ENCODE measurements at regions not wholly inside any gene's neighbourhood (a gene's known extent, or its start where the extent isn't known, plus 50 kb on each side); places are given as distances from the start of the nearest gene placed in this dataset.
"Not testable (repeated sequence)": the region's sequence is repeated elsewhere in the genome, so short reads cannot be mapped to it uniquely, and the experiment has no call there.

DNA sequence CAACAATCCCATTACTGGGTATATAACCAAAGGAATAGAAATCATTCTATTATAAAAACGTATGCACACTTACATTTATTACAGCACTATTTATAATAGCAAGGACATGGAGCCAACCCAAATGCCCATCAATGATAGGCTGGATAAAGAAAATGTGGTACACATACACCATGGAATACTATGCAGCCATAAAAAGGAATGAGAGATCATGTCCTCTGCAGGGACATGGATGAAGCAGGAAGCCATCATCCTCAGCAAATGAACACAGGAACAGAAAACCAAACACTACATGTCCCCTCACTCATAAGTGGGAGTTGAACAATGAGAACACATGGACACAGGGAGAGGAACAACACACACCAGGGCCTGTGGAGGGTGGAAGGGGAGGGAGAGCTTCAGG, 157.4 kb upstream of the C11orf58 start:
- intact Hi-C loops (cut with micrococcal nuclease); DNase-seq; H3K4me1 Mint-ChIP-seq; H3K9me3 Mint-ChIP-seq; H3K4me3 Mint-ChIP-seq; H3K27me3 ChIP-seq (ENCODE audit: control insufficient read depth in 2 of 2, insufficient read depth in 2 of 2, low read length in 2 of 2); H3K27ac Mint-ChIP-seq; H3K36me3 Mint-ChIP-seq; H3K27ac ChIP-seq (ENCODE audit: low read depth, low read length); H3K4me3 ChIP-seq (ENCODE audit: low read length); CTCF ChIA-PET; ATAC-seq; POLR2A ChIA-PET; H3K9me3 ChIP-seq (ENCODE audit: control insufficient read depth in 2 of 3, low read length in 3 of 3); H3K36me3 ChIP-seq (ENCODE audit: control insufficient read depth in 2 of 3, insufficient read depth in 3 of 3, low read length in 3 of 3); H3K4me1 ChIP-seq (ENCODE audit: control insufficient read depth in 2 of 2, insufficient read depth in 2 of 2, low read length in 2 of 2): not testable (repeated sequence)
- peaks cover 0 to 34% (median 0%) of the 10 kb centered on the region in 5 donors for H3K27me3 Mint-ChIP-seq

- Mint-ChIP-seq H3K4me3 (no peak overlapping the region), H3K27ac (no peak overlapping the region), H3K9me3 (peaks cover 0 to 4% (median 0%) of the 10 kb centered on the region in 11 donors), H3K36me3 (no peaks in the 10 kb centered on the region), H3K27me3 (peaks cover 0 to 28% (median 3%) of the 10 kb centered on the region in 5 donors), H3K4me1 (no peaks in the 10 kb centered on the region)
- intact Hi-C loops (cut with micrococcal nuclease) = no loop called here
- no peaks in the 10 kb centered on the region for H3K9me3 ChIP-seq (ENCODE audit: control insufficient read depth in 2 of 3, low read length in 3 of 3)
- POLR2A ChIA-PET = no interaction called here
- H3K27ac ChIP-seq (ENCODE audit: low read depth, low read length) = no peak overlapping the region
- no peaks in the 10 kb centered on the region for H3K4me1 ChIP-seq (ENCODE audit: control insufficient read depth in 2 of 2, insufficient read depth in 2 of 2, low read length in 2 of 2)
- DNase-seq (no peak), ATAC-seq (no peak)
- no peak overlapping the region for H3K4me3 ChIP-seq (ENCODE audit: low read length)
- CTCF ChIA-PET = no interaction called here
- no peaks in the 10 kb centered on the region for H3K27me3 ChIP-seq (ENCODE audit: control insufficient read depth in 2 of 2, insufficient read depth in 2 of 2, low read length in 2 of 2)
- H3K36me3 ChIP-seq (ENCODE audit: control insufficient read depth in 2 of 3, insufficient read depth in 3 of 3, low read length in 3 of 3) = no peaks in the 10 kb centered on the region
These were observed 161.0 kb upstream of the C11orf58 start for GRCh38 chr11:16577490-16577889.

- H3K36me3 Mint-ChIP-seq; DNase-seq; intact Hi-C loops (cut with micrococcal nuclease); H3K4me1 Mint-ChIP-seq; H3K4me1 ChIP-seq (ENCODE audit: control insufficient read depth in 2 of 2, insufficient read depth in 2 of 2, low read length in 2 of 2); H3K36me3 ChIP-seq (ENCODE audit: control insufficient read depth in 2 of 3, insufficient read depth in 3 of 3, low read length in 3 of 3); H3K4me3 Mint-ChIP-seq; H3K4me3 ChIP-seq (ENCODE audit: low read length); ATAC-seq; POLR2A ChIA-PET; H3K27ac ChIP-seq (ENCODE audit: low read depth, low read length); CTCF ChIA-PET; H3K27ac Mint-ChIP-seq; H3K9me3 Mint-ChIP-seq; H3K9me3 ChIP-seq (ENCODE audit: control insufficient read depth in 2 of 3, low read length in 3 of 3); H3K27me3 ChIP-seq (ENCODE audit: control insufficient read depth in 2 of 2, insufficient read depth in 2 of 2, low read length in 2 of 2): not testable (repeated sequence)
- H3K27me3 Mint-ChIP-seq = peaks cover 0 to 23% (median 3%) of the 10 kb centered on the region in 5 donors
These were observed 163.6 kb upstream of the C11orf58 start for GRCh38 chr11:16574889-16575288.

DNA sequence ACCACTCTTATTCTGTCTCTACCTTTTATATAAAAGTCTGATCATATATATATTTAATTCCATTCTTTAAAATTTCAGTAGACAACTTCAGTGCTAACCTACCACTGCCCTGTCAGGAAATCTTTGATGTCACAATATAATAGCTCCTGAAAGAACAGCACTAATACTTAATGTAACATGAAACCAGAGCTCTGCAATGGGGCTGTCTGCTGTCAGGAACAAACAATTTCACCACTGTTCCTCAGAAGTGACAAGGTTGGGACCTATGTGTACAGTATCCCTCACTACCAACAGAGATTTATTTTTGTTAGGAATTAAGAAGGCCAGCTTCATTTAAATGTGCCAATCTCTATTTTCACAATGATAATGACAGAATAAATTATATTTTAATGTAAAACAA, 165.5 kb upstream of the C11orf58 start:
- intact Hi-C loops (cut with micrococcal nuclease) = no loop called here
- CTCF ChIA-PET = no interaction called here

DNA sequence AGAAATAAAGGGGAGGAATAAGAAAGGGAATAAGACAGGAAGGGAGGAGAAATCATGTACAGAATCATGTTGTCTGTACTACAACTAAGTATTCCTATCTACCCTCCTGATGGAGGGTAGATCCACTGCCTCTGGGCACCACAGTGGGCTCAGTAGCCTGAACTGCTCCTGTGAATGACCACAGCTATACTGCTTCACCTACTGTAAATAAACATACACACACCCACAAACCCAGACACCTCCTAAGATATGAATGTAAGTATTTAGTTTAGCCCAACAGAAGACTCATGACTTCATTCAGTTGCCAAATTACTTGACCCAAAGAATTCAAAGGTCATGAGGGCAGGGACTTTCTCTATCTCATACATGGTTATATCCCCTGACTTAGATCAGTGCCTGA, 177.3 kb upstream of the C11orf58 start:
- CTCF ChIA-PET = no interaction called here
- Mint-ChIP-seq H3K27ac (no peak overlapping the region), H3K9me3 (peaks cover 0 to 8% (median 0%) of the 10 kb centered on the region in 11 donors)

More for the DNA sequence above, 165.5 kb upstream of the C11orf58 start:
- H3K4me3 Mint-ChIP-seq = no peak overlapping the region
- Histone ChIP-seq H3K27ac (ENCODE audit: low read depth, low read length) (no peak overlapping the region), H3K4me1 (ENCODE audit: control insufficient read depth in 2 of 2, insufficient read depth in 2 of 2, low read length in 2 of 2) (no peaks in the 10 kb centered on the region), H3K36me3 (ENCODE audit: control insufficient read depth in 2 of 3, insufficient read depth in 3 of 3, low read length in 3 of 3) (no peaks in the 10 kb centered on the region), H3K4me3 (ENCODE audit: low read length) (no peak overlapping the region), H3K9me3 (ENCODE audit: control insufficient read depth in 2 of 3, low read length in 3 of 3) (no peaks in the 10 kb centered on the region), H3K27me3 (ENCODE audit: control insufficient read depth in 2 of 2, insufficient read depth in 2 of 2, low read length in 2 of 2) (no peaks in the 10 kb centered on the region)
- POLR2A ChIA-PET = no interaction called here
- no peak for DNase-seq
- no peak for ATAC-seq
- no peaks in the 10 kb centered on the region for H3K36me3 Mint-ChIP-seq
- peaks cover 0 to 3% (median 0%) of the 10 kb centered on the region in 11 donors for H3K9me3 Mint-ChIP-seq
- H3K27me3 Mint-ChIP-seq = peaks cover 0 to 18% (median 3%) of the 10 kb centered on the region in 5 donors
- no peak overlapping the region for H3K27ac Mint-ChIP-seq
- H3K4me1 Mint-ChIP-seq = no peaks in the 10 kb centered on the region

DNA sequence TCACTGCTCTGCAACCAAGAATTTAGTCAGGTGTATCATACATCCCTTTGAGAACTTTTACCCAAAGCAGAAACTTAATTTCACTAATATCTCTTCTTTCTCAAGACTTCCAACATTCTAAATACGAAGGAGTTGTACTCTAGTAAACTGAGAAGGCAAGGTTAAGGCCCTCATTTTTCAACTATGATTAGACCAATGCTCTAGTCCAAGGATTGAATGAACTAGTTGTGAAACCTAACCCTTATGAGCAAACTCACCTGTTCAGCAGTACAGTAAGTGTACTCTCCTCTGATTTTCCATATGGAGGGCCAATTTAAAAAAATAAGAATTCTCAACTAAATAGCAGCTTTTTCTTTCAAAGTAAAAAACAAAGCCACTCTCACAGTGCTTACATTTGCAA, 180.0 kb upstream of the C11orf58 start:
- DNase-seq (no peak), ATAC-seq (no peak)
- Mint-ChIP-seq H3K4me1 (no peaks in the 10 kb centered on the region), H3K36me3 (no peaks in the 10 kb centered on the region), H3K27me3 (peaks cover 0 to 10% (median 6%) of the 10 kb centered on the region in 5 donors), H3K27ac (no peak overlapping the region), H3K4me3 (no peak overlapping the region), H3K9me3 (peaks cover 0 to 8% (median 0%) of the 10 kb centered on the region in 11 donors)
- Histone ChIP-seq H3K9me3 (ENCODE audit: control insufficient read depth in 2 of 3, low read length in 3 of 3) (no peaks in the 10 kb centered on the region), H3K4me3 (ENCODE audit: low read length) (no peak overlapping the region), H3K4me1 (ENCODE audit: control insufficient read depth in 2 of 2, insufficient read depth in 2 of 2, low read length in 2 of 2) (no peaks in the 10 kb centered on the region), H3K27ac (ENCODE audit: low read depth, low read length) (no peak overlapping the region), H3K36me3 (ENCODE audit: control insufficient read depth in 2 of 3, insufficient read depth in 3 of 3, low read length in 3 of 3) (no peaks in the 10 kb centered on the region), H3K27me3 (ENCODE audit: control insufficient read depth in 2 of 2, insufficient read depth in 2 of 2, low read length in 2 of 2) (no peaks in the 10 kb centered on the region)
- CTCF ChIA-PET = no interaction called here
- POLR2A ChIA-PET = no interaction called here
- intact Hi-C loops (cut with micrococcal nuclease) = no loop called here

More for the DNA sequence above, 177.3 kb upstream of the C11orf58 start:
- Histone ChIP-seq H3K4me3 (ENCODE audit: low read length) (no peak overlapping the region), H3K4me1 (ENCODE audit: control insufficient read depth in 2 of 2, insufficient read depth in 2 of 2, low read length in 2 of 2) (no peaks in the 10 kb centered on the region), H3K9me3 (ENCODE audit: control insufficient read depth in 2 of 3, low read length in 3 of 3) (no peaks in the 10 kb centered on the region), H3K27me3 (ENCODE audit: control insufficient read depth in 2 of 2, insufficient read depth in 2 of 2, low read length in 2 of 2) (no peaks in the 10 kb centered on the region), H3K36me3 (ENCODE audit: control insufficient read depth in 2 of 3, insufficient read depth in 3 of 3, low read length in 3 of 3) (no peaks in the 10 kb centered on the region), H3K27ac (ENCODE audit: low read depth, low read length) (no peak overlapping the region)
- POLR2A ChIA-PET = no interaction called here
- ATAC-seq = no peak
- no peak overlapping the region for H3K4me3 Mint-ChIP-seq
- H3K27me3 Mint-ChIP-seq = peaks cover 0 to 10% (median 3%) of the 10 kb centered on the region in 5 donors
- DNase-seq = no peak
- H3K4me1 Mint-ChIP-seq = no peaks in the 10 kb centered on the region
- H3K36me3 Mint-ChIP-seq = no peaks in the 10 kb centered on the region
- intact Hi-C loops (cut with micrococcal nuclease) = no loop called here

DNA sequence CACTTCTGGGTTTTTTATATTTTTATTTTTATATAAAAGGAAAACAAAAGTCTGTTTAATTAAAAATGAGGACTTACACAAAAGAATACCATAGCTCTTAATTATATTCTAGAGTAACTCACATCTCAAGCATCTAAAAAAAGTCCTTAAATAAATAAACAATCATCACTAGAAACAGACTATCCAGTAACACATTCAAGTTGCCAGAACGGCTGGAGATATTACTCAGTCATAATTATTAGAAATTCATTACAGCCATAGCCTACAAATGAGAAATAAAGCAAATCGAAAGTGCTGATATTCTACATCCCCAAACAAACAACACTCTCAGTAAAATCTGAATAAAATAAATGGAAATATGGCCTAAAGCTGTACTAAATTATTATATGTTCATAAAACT, 182.5 kb upstream of the C11orf58 start:
- Mint-ChIP-seq H3K27ac (no peak overlapping the region), H3K4me3 (no peak overlapping the region), H3K9me3 (peaks cover 0 to 2% (median 0%) of the 10 kb centered on the region in 11 donors), H3K4me1 (no peaks in the 10 kb centered on the region), H3K36me3 (no peaks in the 10 kb centered on the region), H3K27me3 (peaks cover 0 to 6% (median 0%) of the 10 kb centered on the region in 5 donors)
- intact Hi-C loops (cut with micrococcal nuclease) = no loop called here
- Histone ChIP-seq H3K4me1 (ENCODE audit: control insufficient read depth in 2 of 2, insufficient read depth in 2 of 2, low read length in 2 of 2) (no peaks in the 10 kb centered on the region), H3K27me3 (ENCODE audit: control insufficient read depth in 2 of 2, insufficient read depth in 2 of 2, low read length in 2 of 2) (no peaks in the 10 kb centered on the region), H3K36me3 (ENCODE audit: control insufficient read depth in 2 of 3, insufficient read depth in 3 of 3, low read length in 3 of 3) (no peaks in the 10 kb centered on the region), H3K4me3 (ENCODE audit: low read length) (no peak overlapping the region), H3K27ac (ENCODE audit: low read depth, low read length) (no peak overlapping the region), H3K9me3 (ENCODE audit: control insufficient read depth in 2 of 3, low read length in 3 of 3) (no peaks in the 10 kb centered on the region)
- DNase-seq (no peak), ATAC-seq (no peak)
- ChIA-PET POLR2A (no interaction called here), CTCF (no interaction called here)

Data from naive thymus-derived CD4-positive, alpha-beta T cell (primary cell).